Upper lobe of right lung (tissue), 1 donor: ENCODE measurements at regions not wholly inside any gene's neighbourhood (a gene's known extent, or its start where the extent isn't known, plus 50 kb on each side); places are given as distances from the start of the nearest gene placed in this dataset.

ENCODE experiments used
- ATAC-seq: fragments of 200-7000 bp; cut with Tn5 transposase; one replicate; pipeline ENCODE4 v1.9.1; 2020; ENCODE audit warnings: mild to moderate bottlenecking, moderate library complexity
- DNase-seq: peaks from one replicate; pipeline ENCODE4 v3.0.0-alpha.2; 2020
- H3K27ac ChIP-seq: fragments of 200-600 bp; one replicate; pipeline ENCODE4 v1.8.0; 2022
- H3K27me3 ChIP-seq: fragments of 200-600 bp; one replicate; pipeline ENCODE4 v1.8.0; 2022; ENCODE audit warnings: mild to moderate bottlenecking
- H3K36me3 ChIP-seq: fragments of 200-600 bp; one replicate; pipeline ENCODE4 v1.8.0; 2022
- H3K4me1 ChIP-seq: fragments of 200-600 bp; one replicate; pipeline ENCODE4 v1.8.0; 2022
- H3K4me3 ChIP-seq: fragments of 200-600 bp; one replicate; pipeline ENCODE4 v1.8.0; 2022; ENCODE audit warnings: mild to moderate bottlenecking
- H3K9me3 ChIP-seq: fragments of 200-600 bp; one replicate; pipeline ENCODE4 v1.8.0; 2022
- intact Hi-C: fragments of 100-400 bp; cut with DNase I; formaldehyde crosslinking; loops from one replicate; pipeline ENCODE4 v1.11.0; 2022
- TF ChIP-seq, protein P1 (sequence below): fragments of 200-600 bp; IDR thresholded peaks from one replicate; pipeline ENCODE4 v1.8.0; 2022; ENCODE audit warnings: antibody characterized with exemption
- donor health status: DM: no; HTN: yes; CAD: no; lungs with severe emphysema.

DNA sequence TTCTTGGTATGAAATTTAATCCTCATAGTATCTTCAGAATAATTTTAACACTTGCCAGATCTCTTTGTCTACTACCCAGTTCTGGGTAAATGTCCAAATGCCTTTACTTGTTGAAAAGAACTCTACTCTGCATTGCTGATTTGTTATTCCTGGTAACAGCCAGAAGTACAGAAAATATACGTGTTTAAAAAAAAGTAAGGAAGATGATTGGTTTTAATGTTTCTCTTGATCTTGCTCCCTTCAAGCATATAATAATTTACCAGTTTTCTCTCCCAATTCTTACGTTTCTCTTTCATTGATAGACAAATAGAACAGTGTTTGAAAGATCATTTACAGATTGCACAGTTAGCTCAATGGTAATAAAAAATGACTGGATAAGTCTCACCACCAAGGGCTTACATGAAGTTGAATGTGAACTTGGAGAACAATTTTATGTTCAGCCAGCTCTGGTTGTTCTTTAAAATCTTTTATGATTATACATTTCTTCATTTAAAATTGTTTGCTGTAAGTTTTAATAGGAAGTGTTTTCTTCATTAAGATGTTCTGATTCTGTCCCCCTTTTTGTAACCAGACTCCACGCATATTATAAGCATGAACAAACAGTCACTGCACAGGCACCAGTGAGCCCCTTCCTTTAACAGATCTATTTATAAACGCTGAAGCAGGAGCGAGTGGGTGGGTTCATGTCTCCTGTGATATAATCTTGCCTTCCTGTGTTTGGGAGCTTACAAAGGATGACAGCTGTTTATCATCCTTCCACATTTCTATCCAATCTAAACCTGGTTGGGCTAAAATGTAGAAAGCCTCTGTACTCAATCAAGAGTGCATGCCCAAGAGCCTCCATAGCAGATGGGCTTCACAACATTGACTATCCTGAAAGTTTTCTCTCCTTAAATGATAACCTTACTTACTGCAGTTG, 299.5 kb downstream of the PRL start:
- Histone ChIP-seq H3K9me3 (no peaks in the 10 kb centered on the region), H3K27ac (no peak overlapping the region), H3K4me1 (peaks cover 4% of the 10 kb centered on the region), H3K27me3 (no peaks in the 10 kb centered on the region), H3K36me3 (no peaks in the 10 kb centered on the region), H3K4me3 (no peak overlapping the region)
- TF ChIP-seq, protein P1, sequence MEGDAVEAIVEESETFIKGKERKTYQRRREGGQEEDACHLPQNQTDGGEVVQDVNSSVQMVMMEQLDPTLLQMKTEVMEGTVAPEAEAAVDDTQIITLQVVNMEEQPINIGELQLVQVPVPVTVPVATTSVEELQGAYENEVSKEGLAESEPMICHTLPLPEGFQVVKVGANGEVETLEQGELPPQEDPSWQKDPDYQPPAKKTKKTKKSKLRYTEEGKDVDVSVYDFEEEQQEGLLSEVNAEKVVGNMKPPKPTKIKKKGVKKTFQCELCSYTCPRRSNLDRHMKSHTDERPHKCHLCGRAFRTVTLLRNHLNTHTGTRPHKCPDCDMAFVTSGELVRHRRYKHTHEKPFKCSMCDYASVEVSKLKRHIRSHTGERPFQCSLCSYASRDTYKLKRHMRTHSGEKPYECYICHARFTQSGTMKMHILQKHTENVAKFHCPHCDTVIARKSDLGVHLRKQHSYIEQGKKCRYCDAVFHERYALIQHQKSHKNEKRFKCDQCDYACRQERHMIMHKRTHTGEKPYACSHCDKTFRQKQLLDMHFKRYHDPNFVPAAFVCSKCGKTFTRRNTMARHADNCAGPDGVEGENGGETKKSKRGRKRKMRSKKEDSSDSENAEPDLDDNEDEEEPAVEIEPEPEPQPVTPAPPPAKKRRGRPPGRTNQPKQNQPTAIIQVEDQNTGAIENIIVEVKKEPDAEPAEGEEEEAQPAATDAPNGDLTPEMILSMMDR: no peak
- ATAC-seq (no peak), DNase-seq (no peak)
- intact Hi-C loops: no loop called here

DNA sequence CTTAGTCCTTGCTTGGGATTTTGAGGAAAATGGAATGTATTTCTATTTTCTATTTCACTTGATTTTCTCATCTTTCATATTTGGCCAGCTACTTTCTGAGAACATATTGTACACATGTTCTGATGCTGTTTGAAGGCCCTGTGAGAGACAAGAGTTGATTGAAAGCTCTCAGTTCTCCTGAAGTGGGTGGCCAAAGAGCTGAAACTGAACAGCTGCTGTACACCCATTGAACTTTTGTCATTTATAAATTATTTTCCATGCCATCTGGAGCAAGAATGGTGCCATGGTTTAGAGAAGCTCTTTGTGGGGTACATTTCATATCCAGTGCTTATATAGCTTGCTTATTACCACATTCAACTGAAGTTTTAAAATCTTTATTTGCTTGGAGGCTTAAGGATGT, 298.3 kb downstream of the PRL start:
- intact Hi-C loops: no loop called here
- DNase-seq (no peak), ATAC-seq (no peak)
- TF ChIP-seq, protein P1: no peak
- Histone ChIP-seq H3K9me3 (no peaks in the 10 kb centered on the region), H3K27me3 (no peaks in the 10 kb centered on the region), H3K36me3 (no peaks in the 10 kb centered on the region), H3K4me1 (peaks cover 4% of the 10 kb centered on the region), H3K4me3 (no peak overlapping the region), H3K27ac (no peak overlapping the region)

DNA sequence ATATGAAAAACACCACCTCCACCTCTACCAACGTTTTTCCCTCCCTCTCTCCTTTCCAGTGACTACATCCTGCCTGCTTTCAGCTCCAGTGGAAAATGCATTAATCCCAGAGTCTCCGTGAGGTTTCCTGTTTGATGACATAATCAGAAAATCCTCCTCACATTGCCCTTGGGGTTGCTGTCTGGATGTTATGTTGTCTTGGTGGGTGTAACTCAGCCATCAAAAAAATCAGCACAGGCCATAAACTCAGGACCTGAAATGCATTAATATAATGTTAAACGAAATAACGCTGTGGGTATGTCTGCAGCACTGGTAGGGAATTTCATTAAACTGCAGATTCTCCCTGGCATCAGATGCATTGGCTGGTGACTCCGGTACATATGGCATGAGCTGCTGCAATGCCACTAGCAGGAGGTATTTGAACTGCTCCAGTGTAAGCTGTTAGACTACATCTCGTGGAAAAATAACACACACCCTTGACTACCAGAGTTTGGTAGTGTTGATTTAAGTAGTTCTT, 297.8 kb downstream of the PRL start:
- no peak for DNase-seq

DNA sequence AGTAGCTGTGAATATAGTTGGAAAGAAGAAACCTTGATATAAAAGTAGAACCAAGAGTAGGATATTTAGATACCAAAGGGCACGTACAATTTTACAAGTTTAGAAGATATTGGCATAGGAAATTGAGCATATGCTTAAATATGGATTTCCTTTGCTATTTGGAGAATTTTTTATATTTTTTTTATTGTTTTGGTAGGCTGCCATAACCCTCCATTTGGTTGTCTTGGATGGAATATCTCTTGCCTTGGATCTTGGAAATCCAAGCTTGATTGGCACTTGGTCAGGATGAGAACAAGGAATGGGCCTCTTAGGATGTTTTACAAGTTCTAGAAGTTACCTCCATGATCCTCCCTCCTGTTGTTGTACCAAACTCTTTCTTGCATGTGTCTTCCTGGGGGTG, 297.1 kb downstream of the PRL start:
- no peak for ATAC-seq
- intact Hi-C loops: no loop called here
- no peak overlapping the region for H3K27ac ChIP-seq

More for the DNA sequence above, 297.8 kb downstream of the PRL start:
- Histone ChIP-seq H3K9me3 (no peaks in the 10 kb centered on the region), H3K4me1 (peaks cover 4% of the 10 kb centered on the region), H3K4me3 (no peak overlapping the region), H3K27me3 (no peaks in the 10 kb centered on the region), H3K27ac (no peak overlapping the region), H3K36me3 (no peaks in the 10 kb centered on the region)
- TF ChIP-seq, protein P1: no peak
- intact Hi-C loops: no loop called here
- ATAC-seq: no peak

DNA sequence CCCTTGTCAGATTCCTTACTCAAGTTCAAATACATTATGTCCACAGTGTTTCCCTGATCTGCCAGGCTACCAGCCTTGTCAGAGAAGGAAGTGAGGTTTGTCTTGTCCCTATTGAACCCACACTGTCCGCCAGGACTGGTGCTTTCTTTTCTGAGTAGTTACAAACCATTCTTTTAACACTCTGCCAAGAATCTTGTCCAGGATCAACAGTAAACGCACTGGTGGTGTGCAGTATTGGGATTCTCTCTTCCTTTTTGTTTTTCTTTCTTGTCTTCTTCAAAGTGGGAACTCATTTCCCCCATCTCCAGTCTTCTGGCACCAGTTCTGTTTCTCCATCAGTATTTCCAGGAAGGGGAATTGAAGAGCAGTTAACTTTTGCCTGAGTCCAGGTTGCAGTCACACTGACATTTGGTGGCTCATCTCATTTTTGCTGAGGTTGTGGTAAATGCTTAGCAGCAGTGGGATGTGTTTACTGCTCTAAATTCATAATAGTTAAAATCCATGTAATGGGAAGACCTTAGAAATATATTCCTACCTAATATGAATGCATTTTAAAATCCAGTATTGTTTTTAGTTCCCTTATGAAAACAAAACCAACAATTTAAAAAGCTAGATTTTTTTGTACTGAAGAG, 295.3 kb downstream of the PRL start:
- intact Hi-C loops: no loop called here
- Histone ChIP-seq H3K27me3 (no peaks in the 10 kb centered on the region), H3K4me1 (peaks cover 4% of the 10 kb centered on the region), H3K9me3 (no peaks in the 10 kb centered on the region), H3K27ac (no peak overlapping the region), H3K36me3 (no peaks in the 10 kb centered on the region), H3K4me3 (no peak overlapping the region)
- DNase-seq (no peak), ATAC-seq (no peak)
- TF ChIP-seq, protein P1: no peak

More for the DNA sequence above, 297.1 kb downstream of the PRL start:
- H3K4me3 ChIP-seq: no peak overlapping the region
- no peaks in the 10 kb centered on the region for H3K27me3 ChIP-seq
- TF ChIP-seq, protein P1: no peak
- no peak for DNase-seq
- no peaks in the 10 kb centered on the region for H3K36me3 ChIP-seq
- no peaks in the 10 kb centered on the region for H3K9me3 ChIP-seq
- H3K4me1 ChIP-seq: peaks cover 4% of the 10 kb centered on the region
